Inflammatory macrophage treated with lipopolysaccharide for 4 hours (primary cell): ENCODE measurements at regions not wholly inside any gene's neighbourhood (a gene's known extent, or its start where the extent isn't known, plus 50 kb on each side); places are given as distances from the start of the nearest gene placed in this dataset.
"Not testable (repeated sequence)": the region's sequence is repeated elsewhere in the genome, so short reads cannot be mapped to it uniquely, and the experiment has no call there.

Experiments
- DNase-seq: peaks from one replicate; pipeline ENCODE4 v3.0.0-alpha.2; 2020

DNA sequence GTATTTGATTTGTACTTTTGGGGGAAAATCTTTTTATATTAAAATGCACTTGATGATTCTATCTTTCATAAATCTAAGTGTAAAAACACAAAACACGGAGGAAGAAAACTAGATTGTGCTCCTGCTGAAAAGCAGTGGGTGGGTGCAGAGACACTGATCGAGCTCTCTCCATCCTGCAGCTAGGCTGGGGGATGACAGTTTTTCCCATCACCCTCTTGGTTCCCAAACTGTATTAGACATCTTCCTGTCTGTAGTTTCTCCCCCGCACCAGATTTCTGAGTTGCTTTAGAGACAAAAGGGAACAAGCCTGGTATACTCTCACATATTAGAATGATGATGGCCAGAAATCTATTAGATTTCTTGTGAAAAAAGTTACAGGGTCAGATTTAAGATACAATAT lies 99.6 kb downstream of the FAM114A2 start:
- DNase-seq, result no peak

GRCh38 chr5:153938191-153938842 lies 100.4 kb downstream of the FAM114A2 start:
- no peak for DNase-seq

DNA sequence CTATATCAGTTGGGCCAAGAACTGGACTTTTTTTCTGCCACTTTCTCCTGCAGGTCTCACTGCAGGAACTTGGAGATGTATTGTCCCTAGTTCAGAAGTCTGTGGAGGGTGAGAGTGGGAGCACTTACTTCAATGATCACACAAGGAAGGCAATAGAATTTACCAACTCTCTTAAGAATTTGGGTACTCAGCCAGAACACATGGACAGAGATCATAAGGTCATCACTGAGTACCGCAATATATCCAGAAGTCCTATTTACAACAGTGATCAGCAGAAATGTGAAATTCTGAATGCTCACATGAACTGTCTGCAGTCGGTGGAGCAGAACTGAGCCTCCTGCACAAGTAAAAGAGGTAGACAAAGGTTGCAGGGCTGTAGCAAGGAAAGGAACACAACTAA lies 101.0 kb downstream of the FAM114A2 start:
- DNase-seq, result no peak

- not testable (repeated sequence) for DNase-seq
These were observed 103.6 kb downstream of the FAM114A2 start for GRCh38 chr5:153935151-153935550.

GRCh38 chr5:153926201-153926600 lies 112.5 kb downstream of the FAM114A2 start:
- DNase-seq, result no peak

GRCh38 chr5:153919161-153919560 lies 119.5 kb downstream of the FAM114A2 start:
- no peak for DNase-seq

DNA sequence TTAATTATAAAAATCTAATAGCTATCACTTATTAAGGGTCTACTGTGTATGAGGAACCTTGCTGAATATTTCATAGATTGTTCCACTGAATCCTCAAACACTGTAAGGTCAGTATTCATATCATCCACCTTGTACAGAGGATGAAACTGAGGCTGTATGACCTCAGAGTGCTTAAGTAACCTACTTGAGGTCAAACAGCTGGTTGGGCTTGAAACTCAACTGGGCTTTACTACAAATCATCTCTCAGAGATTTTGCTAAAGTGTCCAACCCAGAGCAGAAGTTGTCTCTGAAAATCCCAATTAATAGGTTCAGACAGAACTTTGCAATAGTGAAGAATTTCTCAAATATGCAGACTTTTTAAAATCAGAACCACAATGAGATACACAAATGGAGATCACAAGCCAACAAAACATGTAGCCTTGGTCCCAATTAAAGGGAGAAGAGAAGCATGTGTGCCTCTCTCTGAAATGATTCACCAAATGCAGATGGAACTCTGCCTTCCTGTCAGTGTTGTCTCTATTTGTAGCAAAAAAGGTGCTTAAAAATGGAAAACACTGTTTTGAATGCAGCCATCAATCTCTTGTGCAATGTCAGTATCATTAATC lies 131.4 kb downstream of the FAM114A2 start:
- DNase-seq, result no peak

GRCh38 chr5:153905219-153905618 lies 133.5 kb downstream of the FAM114A2 start:
- DNase-seq, result no peak

DNA sequence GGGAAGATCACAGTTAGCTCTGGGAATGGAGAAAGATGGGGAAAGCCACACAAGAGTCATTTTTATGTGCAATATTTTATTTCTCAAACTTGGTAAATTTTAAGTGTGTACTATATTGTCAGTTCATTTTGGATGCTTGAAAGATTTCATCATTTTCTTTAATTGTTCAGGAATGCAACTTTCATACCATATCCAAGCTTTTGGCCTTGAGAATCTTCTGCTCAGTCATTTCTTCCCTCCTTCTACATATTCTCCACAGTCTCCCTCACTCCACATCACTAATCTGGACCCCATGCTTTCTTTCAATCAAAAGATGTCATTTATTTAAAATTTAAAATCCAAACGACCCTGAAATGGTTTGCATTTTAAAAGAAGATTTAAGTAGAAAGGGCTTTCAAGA lies 135.4 kb downstream of the FAM114A2 start:
- DNase-seq, result no peak

DNA sequence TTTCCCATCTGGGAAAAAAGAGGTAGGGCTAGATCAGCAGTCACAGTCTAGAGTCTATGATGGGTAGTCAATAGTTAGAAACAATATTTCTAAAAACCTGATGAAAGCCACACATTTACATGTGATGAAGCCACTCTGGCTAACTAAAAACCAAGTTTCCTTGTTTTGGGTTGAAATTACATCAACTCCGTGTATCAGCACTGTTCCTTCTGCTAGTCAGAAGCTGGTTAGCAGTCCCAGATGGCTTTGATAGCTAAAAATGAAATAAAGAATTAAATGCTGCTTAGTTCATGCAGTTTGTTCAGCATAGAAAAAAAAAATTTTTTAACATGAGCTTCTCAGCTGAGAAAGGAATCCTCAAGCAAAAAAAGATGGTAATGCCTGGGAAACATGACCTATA lies 136.7 kb downstream of the FAM114A2 start:
- no peak for DNase-seq

GRCh38 chr5:153901449-153901848 lies 137.3 kb downstream of the FAM114A2 start:
- DNase-seq, result no peak

GRCh38 chr5:153900703-153901395 lies 137.9 kb downstream of the FAM114A2 start:
- no peak for DNase-seq

DNA sequence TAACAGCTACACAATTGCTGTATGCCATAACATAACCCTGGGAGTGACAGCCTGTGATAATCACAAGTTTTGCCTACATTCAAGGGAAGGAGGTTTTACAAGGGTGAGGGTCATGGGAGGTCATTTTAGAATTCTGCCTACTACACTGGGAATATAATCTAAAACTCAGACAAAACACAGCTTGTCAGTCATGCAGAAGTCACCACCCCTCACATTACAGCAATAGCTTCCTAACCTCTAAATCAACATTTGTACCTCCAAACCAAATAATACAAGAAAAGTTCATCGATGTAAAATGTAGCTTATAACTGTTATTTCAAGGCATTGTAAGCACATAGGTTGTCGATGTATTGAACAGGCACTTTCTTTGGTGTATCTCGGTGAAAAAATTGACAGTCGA lies 139.0 kb downstream of the FAM114A2 start:
- DNase-seq, result no peak

DNA sequence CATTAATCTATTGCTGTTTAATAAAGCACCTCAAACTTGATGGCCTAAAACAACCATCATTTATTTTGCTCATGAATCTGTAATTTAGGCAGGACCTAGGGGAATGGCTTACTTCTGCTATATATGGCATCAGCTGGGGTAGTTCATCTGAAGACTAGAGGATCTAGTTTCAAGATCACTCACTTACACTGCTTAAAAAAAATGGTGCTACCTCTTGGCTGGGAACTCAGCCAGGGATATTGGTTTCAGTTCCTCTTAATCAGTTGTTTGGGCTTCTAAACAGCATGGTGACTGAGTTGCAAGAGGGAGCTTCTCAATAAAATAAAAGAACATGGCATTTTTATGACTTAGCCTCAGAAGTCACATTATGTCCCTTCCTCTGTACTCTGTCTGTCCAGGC lies 142.0 kb downstream of the FAM114A2 start:
- DNase-seq, result peak; percentile 60

GRCh38 chr5:153896117-153896516 lies 142.6 kb downstream of the FAM114A2 start:
- DNase-seq, result no peak

GRCh38 chr5:153895266-153895665 lies 143.4 kb downstream of the FAM114A2 start:
- DNase-seq, result no peak

DNA sequence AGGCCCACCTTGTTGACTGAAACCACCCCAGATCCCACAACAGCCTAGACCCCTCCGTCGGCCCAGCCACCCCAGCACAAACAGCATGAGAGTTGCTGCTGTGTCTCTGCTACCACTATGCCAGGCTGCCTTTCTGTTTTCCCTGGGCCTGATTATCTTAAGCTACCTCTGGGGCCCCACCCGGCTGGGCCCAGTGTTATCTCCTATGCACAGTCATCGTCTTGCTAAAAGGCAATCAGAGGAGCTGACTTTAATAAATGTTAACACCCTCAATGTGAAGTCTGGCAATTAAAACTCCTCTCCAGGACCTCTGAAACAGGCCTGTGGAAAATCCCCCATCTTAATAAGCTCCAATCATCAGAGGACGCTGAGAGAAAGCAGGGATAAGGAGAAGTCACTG lies 144.9 kb downstream of the FAM114A2 start:
- DNase-seq, result no peak

DNA sequence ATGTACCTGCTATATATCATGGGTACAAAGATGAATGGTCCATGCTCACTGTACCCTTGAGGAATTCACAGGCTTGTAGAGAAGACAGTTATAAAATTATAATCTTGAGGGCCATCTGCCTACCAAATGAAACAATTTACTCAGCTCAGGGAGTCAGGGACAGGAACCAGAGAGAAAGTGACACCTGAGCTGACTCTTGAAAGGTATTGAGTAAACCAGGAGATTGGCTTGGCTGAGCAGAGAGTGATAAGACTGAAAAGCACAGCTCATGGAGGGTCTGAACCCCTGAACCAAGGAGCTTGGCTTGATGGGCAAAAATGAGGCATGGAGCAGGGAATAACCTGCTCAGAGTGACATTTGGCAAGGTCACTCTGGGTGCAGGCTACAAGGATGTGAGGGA lies 147.3 kb downstream of the FAM114A2 start:
- DNase-seq, result no peak

GRCh38 chr5:153888781-153889180 lies 149.9 kb downstream of the FAM114A2 start:
- no peak for DNase-seq

- no peak for DNase-seq
These were observed 153.6 kb downstream of the FAM114A2 start for GRCh38 chr5:153885141-153885540.

- DNase-seq, result no peak
These were observed 154.1 kb downstream of the FAM114A2 start for GRCh38 chr5:153884612-153884957.

DNA sequence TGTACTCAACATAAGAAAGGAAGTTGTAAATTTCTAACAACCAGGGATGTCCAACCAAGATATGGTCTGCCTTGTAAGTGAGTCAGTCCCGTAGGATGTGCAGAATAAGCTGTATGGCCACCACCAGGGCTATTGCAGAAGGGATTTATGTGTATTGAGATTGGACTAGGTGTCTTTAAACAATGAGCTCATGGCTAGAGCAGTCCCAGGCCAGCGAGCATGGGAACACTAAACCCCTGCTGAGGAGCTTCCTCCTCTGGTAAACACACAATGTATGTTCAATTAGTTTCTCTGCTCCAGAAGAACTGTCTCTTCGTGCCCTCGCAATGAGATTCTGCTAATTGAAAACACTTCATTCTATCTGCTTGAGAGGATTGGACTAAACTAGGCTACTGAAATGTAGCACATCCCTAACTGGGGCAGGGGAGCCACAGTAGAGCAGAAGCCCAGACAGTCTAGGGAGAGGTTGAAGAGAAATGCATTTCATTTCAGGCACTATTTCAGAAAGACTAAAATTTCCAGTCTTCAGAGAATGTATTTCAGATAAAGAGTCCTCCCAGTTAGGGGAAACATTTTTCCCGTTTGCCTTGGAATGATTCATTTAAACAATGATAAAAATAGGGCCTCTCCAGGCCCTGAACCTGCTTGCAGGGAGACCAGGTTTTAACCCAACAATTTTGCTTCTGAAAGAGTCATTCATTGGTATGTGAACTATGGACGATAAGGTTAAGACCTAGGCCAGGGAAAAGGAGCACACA lies 154.7 kb downstream of the FAM114A2 start:
- DNase-seq, result no peak

- no peak for DNase-seq
These were observed 157.0 kb downstream of the FAM114A2 start for GRCh38 chr5:153881687-153882086.

DNA sequence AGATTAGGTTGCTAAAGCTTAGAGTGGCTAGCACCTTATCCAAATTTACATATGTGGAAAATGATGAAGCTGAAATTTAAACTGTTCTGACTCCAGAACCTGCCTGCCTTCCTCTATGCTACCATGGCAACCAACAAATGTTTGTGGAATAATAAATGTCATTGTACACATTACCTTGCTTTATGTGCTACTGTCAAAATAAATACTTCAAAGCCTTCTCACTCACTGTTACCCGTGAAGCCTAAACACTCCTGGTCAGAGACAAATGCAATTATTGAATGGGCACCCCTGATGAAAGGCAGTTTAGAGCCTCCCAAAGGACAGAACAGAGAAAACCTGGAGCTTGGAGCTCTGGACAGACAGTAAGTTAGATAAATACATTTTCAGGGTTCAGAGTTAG lies 158.6 kb downstream of the FAM114A2 start:
- DNase-seq, result no peak
